NCI-H2196 treated with DMSO at 0.1 percent for 48 hours (cell line): ENCODE measurements at regions not wholly inside any gene's neighbourhood (a gene's known extent, or its start where the extent isn't known, plus 50 kb on each side); places are given as distances from the start of the nearest gene placed in this dataset.
"Not testable (repeated sequence)": the region's sequence is repeated elsewhere in the genome, so short reads cannot be mapped to it uniquely, and the experiment has no call there.

Source experiments
- DNase-seq: peaks from one replicate; lab custom pipeline; 2025; ENCODE audit not compliant: unreplicated experiment; lab: John Stamatoyannopoulos, UW

- DNase-seq, result not testable (repeated sequence)
These were observed 53.4 kb downstream of the AHSP start for GRCh38 chr16:31581065-31581464.

DNA sequence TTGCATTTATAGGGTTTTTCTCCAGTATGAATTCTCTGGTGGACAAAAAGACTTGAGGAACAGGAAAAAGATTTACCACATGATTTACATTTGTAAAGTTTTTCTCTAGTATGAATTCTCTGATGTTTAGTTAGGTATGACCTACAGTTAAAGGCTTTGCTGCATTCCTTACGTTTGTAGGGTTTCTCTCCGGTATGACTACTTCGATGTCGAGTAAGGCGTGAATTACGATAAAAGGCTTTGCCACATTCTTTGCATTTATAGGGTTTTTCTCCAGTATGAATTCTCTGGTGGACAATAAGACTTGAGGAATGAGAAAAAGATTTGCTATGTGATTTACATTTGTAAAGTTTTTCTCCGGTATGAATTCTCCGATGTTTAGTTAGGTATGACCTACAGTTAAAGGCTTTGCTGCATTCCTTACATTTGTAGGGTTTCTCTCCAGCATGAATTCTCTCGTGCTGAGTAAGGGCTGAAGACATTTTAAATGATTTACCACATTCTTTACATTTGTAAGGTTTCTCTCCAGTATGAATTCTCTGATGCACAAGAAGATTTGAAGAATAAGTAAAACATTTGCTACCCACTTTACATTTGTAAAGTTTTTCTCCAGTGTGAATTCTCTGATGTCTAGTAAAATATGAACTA, 74.2 kb downstream of the AHSP start:
- not testable (repeated sequence) for DNase-seq

GRCh38 chr16:31618130-31618529, 90.4 kb downstream of the AHSP start:
- no peak for DNase-seq

DNA sequence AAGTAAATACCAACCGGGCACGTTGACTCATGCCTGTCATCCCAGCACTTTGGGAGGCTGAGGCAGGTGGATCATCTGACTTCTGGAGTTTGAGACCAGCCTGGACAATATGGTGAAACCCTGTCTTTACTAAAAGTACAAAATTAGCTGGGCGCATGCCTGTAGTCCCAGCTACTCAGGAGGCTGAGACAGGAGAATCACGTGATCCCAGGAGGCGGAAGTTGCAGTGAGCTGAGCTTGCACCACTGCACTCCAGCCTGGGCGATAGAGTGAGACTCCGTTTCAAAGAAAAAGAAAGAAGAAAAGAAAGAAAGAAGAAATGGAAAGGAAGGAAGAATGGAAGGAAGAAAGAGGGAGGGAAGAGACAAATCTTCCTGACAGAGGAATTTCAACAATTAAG, 108.7 kb downstream of the AHSP start:
- no peak for DNase-seq

- no peak for DNase-seq
These were observed 113.6 kb downstream of the AHSP start for GRCh38 chr16:31641279-31641678.

GRCh38 chr16:31655674-31656073, 128.0 kb downstream of the AHSP start:
- DNase-seq, result not testable (repeated sequence)

DNA sequence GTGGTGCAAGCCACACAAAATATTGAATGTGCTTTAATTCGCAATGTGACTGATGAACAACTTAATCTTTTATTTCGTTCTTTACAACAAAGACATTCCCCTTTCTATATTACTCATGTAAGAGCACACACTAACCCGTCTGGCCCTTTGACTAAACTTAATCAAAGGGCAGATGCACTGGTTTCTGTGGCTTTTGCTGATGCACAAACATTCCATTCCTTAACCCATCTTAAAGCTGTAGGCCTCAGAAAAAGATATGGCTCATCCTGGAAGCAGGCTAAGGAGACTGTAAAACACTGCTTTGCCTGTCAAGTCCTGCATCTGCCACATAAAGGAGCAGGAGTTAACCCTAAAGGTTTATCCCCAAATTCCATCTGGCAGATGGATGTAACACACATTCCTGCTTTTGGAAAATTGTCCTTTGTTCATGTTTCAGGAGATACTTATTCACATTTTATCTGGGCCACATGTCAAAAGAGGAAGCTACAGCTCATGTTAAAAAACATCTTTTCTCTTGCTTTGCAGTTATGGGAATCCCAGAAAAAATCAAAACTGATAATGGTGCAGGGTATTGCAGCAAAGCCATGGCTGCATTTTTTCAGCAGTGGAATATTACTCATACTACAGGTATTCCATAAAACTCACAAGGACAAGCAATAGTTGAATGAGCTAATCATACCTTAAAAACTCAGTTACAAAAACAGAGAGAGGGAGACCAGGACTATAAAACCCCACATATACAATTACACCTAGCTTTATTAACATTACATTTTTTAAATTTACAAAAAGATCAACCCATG, 137.2 kb downstream of the AHSP start:
- no peak for DNase-seq

DNA sequence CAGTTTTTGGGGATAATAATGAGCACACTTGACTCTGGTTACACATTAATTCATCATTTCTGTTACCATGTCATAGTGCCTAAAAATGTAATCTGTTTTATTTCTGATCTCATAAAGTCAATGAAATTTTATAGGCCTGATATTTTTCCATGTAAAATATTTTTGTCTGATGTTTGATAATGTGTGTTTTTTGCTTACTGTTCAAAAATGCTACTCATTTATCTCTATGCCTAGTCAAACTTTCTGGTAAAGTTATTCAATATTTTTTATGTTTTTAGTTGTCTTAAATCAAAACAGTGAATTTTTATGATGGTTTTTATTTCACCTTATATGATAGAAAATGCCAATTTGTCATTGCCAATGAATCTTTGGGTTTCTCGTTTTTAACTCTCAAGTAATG, 147.0 kb downstream of the AHSP start:
- no peak for DNase-seq

- no peak for DNase-seq
These were observed 149.0 kb downstream of the AHSP start for GRCh38 chr16:31676731-31677130.

DNA sequence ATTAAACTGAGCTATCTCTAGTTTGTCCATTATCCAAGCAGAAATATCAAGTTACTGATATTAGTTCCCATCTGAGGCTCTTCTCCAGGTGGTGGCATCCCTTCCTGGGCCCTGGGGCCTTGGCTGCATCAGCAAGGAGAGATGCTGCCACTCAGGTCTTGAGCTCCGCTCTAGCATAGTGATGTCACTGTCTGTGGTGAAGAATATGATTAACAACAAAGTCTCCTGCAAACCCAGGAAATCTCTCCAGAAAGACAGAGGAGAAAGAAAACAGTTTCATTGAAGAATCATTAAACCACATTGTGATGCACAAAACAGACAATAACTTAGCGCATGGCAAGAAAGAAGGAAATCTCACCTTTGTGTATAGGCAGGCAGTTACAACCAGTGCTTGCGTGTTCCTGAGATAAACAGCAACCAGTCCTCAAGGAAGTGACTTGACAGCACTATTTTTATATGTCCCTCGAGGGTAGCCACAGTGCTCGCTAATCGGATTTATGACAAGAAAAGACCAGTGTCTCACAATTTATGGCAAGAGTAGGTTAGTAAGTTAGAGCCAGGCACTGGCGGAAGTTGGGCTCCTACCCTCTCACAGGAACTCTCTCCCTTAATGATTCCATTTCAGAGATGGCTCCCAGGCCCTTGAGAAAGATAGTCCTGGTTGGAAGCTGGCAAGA, 151.1 kb downstream of the AHSP start:
- DNase-seq, result no peak

DNA sequence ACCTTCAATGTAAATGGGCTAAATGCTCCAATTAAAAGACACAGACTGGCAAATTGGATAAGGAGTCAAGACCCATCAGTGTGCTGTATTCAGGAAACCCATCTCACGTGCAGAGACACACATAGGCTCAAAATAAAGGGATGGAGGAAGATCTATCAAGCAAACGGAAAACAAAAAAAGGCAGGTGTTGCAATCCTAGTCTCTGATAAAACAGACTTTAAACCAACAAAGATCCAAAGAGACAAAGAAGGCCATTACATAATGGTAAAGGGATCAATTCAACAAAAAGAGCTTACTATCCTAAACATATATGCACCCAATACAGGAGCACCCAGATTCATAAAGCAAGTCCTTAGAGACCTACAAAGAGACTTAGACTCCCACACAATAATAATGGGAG, 161.6 kb downstream of the AHSP start:
- DNase-seq, result not testable (repeated sequence)

DNA sequence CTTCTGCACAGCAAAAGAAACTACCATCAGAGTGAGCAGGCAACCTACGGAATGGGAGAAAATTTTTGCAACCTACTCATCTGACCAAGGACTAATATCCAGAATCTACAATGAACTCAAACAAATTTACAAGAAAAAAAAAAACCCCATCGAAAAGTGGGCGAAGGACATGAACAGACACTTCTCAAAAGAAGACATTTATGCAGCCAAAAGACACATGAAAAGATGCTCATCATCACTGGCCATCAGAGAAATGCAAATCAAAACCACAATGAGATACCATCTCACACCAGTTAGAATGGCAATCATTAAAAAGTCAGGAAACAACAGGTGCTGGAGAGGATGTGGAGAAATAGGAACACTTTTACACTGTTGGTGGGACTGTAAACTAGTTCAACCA, 164.6 kb downstream of the AHSP start:
- not testable (repeated sequence) for DNase-seq

- DNase-seq, result no peak
These were observed 166.0 kb downstream of the AHSP start for GRCh38 chr16:31693733-31694132.

- DNase-seq, result no peak
These were observed 166.8 kb downstream of the AHSP start for GRCh38 chr16:31694461-31694860.

GRCh38 chr16:31695667-31696066, 168.0 kb downstream of the AHSP start:
- no peak for DNase-seq

- peak; percentile 9 for DNase-seq
These were observed 169.5 kb downstream of the AHSP start for GRCh38 chr16:31696968-31697743.

DNA sequence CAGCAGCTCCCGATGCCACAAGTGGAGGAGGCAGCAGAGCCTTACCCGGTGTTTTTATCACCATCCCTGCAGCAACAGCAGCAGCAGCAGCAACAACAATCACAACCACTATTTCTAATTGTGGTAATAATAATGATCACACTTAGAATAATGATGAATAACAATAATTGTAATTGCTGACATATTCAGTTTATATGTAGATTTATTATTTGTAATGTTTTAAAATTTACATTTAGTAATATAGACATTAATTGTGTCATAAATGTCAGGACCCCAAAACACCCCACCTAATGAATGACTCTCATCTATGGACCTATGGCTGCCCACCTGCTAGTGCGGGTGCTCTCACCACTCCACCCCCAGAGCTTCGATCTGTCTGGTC, 170.0 kb downstream of the AHSP start:
- no peak for DNase-seq

DNA sequence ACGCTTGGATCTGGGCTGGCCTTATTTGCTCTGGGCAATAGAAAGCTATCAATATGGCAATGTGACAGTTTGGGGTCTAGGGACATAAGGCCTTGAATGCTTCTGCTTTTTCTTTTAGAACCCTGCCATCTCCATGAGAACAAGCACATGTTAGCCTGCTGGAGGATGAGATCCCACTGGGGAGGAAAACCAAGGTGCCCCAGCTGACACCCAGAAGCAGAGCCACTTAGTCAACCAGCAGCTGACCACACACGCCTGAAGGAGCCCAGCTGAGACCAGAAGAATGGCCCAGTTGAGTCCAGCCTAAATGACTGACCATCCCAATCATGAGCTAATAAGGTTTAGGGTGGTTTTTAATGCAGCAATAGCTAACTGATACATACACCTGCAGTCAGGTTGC, 171.2 kb downstream of the AHSP start:
- no peak for DNase-seq

- DNase-seq, result no peak
These were observed 171.9 kb downstream of the AHSP start for GRCh38 chr16:31699601-31700000.

GRCh38 chr16:31700200-31700529, 172.5 kb downstream of the AHSP start:
- peak; percentile 85 for DNase-seq
